ENCODE measurements at regions not wholly inside any gene's neighbourhood (a gene's known extent, or its start where the extent isn't known, plus 50 kb on each side); places are given as distances from the start of the nearest gene placed in this dataset.

DNA sequence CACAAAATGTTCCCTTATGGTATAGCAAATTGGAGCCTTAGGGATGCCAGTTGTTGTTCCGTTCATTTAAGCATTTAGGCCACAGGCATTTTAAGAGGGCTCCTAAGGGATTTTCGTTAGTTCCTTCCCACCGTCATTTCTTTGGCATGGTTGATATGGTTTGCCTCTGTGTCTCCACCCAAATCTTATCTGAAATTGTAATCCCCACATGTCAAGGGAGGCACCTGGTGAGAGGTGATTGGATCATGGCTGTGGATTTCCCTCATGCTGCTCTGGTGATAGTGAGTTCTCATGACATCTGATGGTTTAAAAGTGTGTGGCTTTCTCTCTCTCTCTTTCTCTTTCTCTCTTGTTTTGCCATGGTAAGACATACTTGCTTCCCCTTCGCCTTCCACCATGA, 104.1 kb downstream of the ASB9 start:
- DNase-seq (ENCODE audit: low read depth), result no peak
- no peak overlapping the region for H3K4me3 ChIP-seq (ENCODE audit: low read depth, low read length)
- TF ChIP-seq MYC (IDR thresholded peaks at IDR 0.05; ENCODE audit: low read depth, low read length), result no peak
- TF ChIP-seq POLR2A (IDR thresholded peaks at IDR 0.05; ENCODE audit: extremely low read depth, insufficient read length), result no peak
- TF ChIP-seq, protein P1, sequence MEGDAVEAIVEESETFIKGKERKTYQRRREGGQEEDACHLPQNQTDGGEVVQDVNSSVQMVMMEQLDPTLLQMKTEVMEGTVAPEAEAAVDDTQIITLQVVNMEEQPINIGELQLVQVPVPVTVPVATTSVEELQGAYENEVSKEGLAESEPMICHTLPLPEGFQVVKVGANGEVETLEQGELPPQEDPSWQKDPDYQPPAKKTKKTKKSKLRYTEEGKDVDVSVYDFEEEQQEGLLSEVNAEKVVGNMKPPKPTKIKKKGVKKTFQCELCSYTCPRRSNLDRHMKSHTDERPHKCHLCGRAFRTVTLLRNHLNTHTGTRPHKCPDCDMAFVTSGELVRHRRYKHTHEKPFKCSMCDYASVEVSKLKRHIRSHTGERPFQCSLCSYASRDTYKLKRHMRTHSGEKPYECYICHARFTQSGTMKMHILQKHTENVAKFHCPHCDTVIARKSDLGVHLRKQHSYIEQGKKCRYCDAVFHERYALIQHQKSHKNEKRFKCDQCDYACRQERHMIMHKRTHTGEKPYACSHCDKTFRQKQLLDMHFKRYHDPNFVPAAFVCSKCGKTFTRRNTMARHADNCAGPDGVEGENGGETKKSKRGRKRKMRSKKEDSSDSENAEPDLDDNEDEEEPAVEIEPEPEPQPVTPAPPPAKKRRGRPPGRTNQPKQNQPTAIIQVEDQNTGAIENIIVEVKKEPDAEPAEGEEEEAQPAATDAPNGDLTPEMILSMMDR (IDR thresholded peaks at IDR 0.05; ENCODE audit: low read depth, low read length), result no peak
- TF ChIP-seq, protein P2, sequence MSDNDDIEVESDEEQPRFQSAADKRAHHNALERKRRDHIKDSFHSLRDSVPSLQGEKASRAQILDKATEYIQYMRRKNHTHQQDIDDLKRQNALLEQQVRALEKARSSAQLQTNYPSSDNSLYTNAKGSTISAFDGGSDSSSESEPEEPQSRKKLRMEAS (IDR thresholded peaks at IDR 0.05; ENCODE audit: low read depth, low read length), result no peak

DNA sequence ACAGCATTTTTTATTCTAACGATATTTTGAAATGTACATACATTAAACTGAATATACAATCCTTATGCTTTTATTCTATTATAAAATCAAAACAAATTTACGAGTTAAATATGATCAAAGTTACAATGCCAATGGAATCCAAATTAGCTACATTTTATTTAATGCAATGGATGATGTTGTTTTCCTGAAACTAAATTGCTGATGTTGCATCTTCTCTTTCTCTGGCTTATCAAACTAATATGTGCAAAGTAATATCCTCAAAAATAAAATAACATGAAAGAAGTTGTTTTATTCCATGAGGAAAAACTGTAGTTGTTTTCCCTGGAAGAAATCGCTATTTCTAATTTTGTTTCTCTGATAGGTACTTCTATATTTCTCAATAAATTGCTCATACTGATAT, 106.8 kb downstream of the ASB9 start:
- no peak for DNase-seq (ENCODE audit: low read depth)
- TF ChIP-seq, protein P2 (IDR thresholded peaks at IDR 0.05; ENCODE audit: low read depth, low read length), result no peak
- TF ChIP-seq, protein P1 (IDR thresholded peaks at IDR 0.05; ENCODE audit: low read depth, low read length), result no peak
- no peak for TF ChIP-seq MYC (IDR thresholded peaks at IDR 0.05; ENCODE audit: low read depth, low read length)
- no peak for TF ChIP-seq POLR2A (IDR thresholded peaks at IDR 0.05; ENCODE audit: extremely low read depth, insufficient read length)
- no peak overlapping the region for H3K4me3 ChIP-seq (ENCODE audit: low read depth, low read length)

DNA sequence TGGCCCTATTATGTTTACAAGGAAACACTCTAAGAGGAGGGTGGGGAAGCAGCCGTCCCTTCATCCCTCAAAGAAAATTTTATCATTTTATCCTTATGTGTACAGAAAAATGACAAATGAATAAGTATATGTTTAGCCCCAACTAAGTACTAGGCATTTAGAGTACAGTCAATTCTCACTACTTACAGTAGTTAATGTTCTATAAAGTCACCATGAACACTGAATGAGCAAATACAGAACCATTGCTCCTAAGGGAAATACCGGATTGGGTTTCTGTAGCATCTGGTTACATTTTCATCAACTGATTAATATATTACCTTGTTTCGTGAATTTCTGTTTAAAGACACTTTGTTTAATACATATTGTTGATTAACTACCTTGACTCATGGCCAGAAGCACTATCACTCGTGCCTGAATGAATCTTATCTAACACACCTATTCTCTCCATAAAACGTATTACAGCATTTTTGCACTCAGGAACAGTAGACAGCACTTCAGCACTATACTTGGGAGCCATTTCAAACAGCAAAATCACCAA, 109.3 kb downstream of the ASB9 start:
- TF ChIP-seq, protein P1 (IDR thresholded peaks at IDR 0.05; ENCODE audit: low read depth, low read length), result no peak
- TF ChIP-seq POLR2A (IDR thresholded peaks at IDR 0.05; ENCODE audit: extremely low read depth, insufficient read length) (no peak), MYC (IDR thresholded peaks at IDR 0.05; ENCODE audit: low read depth, low read length) (no peak)
- TF ChIP-seq, protein P2 (IDR thresholded peaks at IDR 0.05; ENCODE audit: low read depth, low read length), result no peak
- H3K4me3 ChIP-seq (ENCODE audit: low read depth, low read length), result no peak overlapping the region
- no peak for DNase-seq (ENCODE audit: low read depth)

DNA sequence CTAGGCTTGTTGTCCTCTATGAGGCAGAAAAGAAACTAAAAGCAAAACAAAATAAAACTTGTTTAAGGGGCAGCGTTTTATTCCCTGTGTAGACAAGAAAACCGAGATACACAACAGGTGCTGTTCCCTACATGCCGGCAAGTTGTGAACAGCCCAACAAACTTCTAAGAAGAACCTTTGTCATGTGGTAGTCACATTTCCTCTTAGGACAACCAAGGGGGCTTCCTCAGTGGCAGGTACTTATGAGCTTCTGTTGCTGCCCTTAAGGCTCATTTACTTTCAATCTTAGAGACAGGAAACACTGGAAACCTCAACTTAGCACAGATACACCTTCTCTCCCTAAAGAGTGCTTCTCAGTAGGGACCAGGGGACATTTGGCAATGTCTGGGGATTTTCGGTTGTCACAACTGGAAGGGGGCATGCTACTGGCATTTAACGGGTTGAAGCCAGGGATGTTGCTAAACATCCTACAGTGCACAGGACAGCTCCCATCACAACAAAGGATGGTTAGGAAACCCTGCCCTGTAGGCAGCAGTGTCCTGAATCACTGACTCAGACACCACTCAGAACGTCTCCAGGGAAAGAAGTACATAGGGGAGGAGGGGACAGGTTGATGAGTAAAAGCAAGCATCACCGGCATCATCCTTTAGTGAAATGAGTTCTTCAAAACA, 111.0 kb downstream of the ASB9 start:
- no peak for DNase-seq (ENCODE audit: low read depth)
- TF ChIP-seq MYC (IDR thresholded peaks at IDR 0.05; ENCODE audit: low read depth, low read length) (no peak), POLR2A (IDR thresholded peaks at IDR 0.05; ENCODE audit: extremely low read depth, insufficient read length) (no peak)
- TF ChIP-seq, protein P1 (IDR thresholded peaks at IDR 0.05; ENCODE audit: low read depth, low read length), result no peak
- TF ChIP-seq, protein P2 (IDR thresholded peaks at IDR 0.05; ENCODE audit: low read depth, low read length), result no peak
- H3K4me3 ChIP-seq (ENCODE audit: low read depth, low read length), result no peak overlapping the region

DNA sequence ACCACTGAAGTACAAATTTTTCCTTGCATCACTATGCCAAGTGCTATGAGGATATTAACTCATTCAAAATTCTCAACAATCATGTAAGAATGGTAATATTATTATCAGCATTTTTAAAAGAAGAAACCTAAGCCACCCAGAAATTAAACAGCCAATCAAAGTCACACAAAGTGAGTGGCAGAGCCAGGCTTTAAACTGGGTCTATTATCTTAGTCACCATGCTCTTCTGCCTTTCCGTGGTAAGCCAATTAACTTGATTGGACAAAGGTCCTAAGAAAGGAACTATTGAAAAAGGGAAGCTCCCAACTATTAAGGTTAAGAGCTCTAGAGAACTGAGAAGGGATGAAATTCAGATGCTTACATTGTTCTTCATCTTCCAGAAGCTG, 111.5 kb downstream of the ASB9 start:
- TF ChIP-seq POLR2A (IDR thresholded peaks at IDR 0.05; ENCODE audit: extremely low read depth, insufficient read length) (no peak), MYC (IDR thresholded peaks at IDR 0.05; ENCODE audit: low read depth, low read length) (no peak)
- TF ChIP-seq, protein P2 (IDR thresholded peaks at IDR 0.05; ENCODE audit: low read depth, low read length), result no peak
- TF ChIP-seq, protein P1 (IDR thresholded peaks at IDR 0.05; ENCODE audit: low read depth, low read length), result no peak
- no peak overlapping the region for H3K4me3 ChIP-seq (ENCODE audit: low read depth, low read length)
- no peak for DNase-seq (ENCODE audit: low read depth)

All from NB4 (cell line).